Right cardiac atrium (tissue), 5 donors: ENCODE measurements at regions not wholly inside any gene's neighbourhood (a gene's known extent, or its start where the extent isn't known, plus 50 kb on each side); places are given as distances from the start of the nearest gene placed in this dataset.
"Not testable (repeated sequence)": the region's sequence is repeated elsewhere in the genome, so short reads cannot be mapped to it uniquely, and the experiment has no call there.

ENCODE experiments used
- ATAC-seq, 2 donors: fragments of 200-7000 bp; cut with Tn5 transposase; one replicate each; pipeline versions ENCODE4 v1.8.0 to v1.9.1; 2020; ENCODE audit warnings: moderate library complexity in 2 of 2, mild to moderate bottlenecking in 1 of 2
- DNase-seq, 3 donors: peaks; one replicate each; pipeline ENCODE4 v3.0.0-alpha.2; 2020
- H3K27ac ChIP-seq: one replicate; pipeline ENCODE4 v1.5.1; 2013; ENCODE audit warnings: mild to moderate bottlenecking, low read length, control low read depth, moderate library complexity
- H3K27me3 ChIP-seq: one replicate; pipeline ENCODE4 v1.6.1; 2013; ENCODE audit not compliant: control insufficient read depth, insufficient read depth
- H3K4me1 ChIP-seq: one replicate; pipeline ENCODE4 v1.6.1; 2013; ENCODE audit warnings: low read length; ENCODE audit not compliant: control insufficient read depth, insufficient read depth
- H3K4me3 ChIP-seq: one replicate; pipeline ENCODE4 v1.5.1; 2013; ENCODE audit warnings: low read length, control low read depth
- H3K9me3 ChIP-seq: one replicate; pipeline ENCODE4 v1.6.1; 2013; ENCODE audit warnings: low read length; ENCODE audit not compliant: control insufficient read depth
- WGBS: extraction: QIAGEN DNeasy Blood & Tissue Kit; methylation state at CpG from one replicate; pipeline ENCODE4 v1.1.7; 2013; 5-methylcytosine and 5-hydroxymethylcytosine counted together
- intact Hi-C, 4 donors: fragments of 100-400 bp; cut with DNase I; formaldehyde crosslinking; loops; one replicate each; pipeline versions ENCODE4 v1.11.0 to v1.14.0; 2022 to 2023
- donor health status: healthy with polysubstance abuse.
- donor health status: DM: no; HTN: yes; CAD: no.
- donor health status: DM: no; HTN: no; CAD: no.
- donor health status: DM: no; HTN: yes; CAD: no; lungs with severe emphysema.
- donor health status: DM: yes; HTN: yes; CAD: no.

DNA sequence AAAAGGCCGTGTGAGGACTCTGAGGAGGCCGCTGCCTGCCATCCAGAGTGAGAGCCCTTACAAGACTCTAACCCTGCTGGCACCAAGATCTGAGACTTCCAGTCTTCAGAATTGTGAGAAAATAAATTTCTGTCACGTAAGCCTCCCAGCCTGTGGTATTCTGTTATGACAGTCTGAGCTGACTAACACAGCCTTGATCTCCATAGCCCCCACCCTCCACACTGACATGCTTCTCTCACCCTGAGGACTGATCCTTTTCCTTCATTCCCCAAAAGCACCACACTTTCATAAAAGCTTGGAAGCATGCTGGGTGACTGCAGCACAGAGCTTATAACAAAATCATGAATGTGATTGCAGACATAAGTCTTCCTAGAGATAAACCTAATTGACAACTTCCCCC, 1059.8 kb downstream of the UQCRFS1 start:
- WGBS, result 78% methylated on average over 3 of the region's 3 CpGs
- Histone ChIP-seq H3K27me3 (no peaks in the 10 kb centered on the region), H3K9me3 (no peaks in the 10 kb centered on the region), H3K4me3 (no peak overlapping the region), H3K27ac (no peak overlapping the region), H3K4me1 (no peaks in the 10 kb centered on the region)
- intact Hi-C loops, result no loop called here
- no peak for ATAC-seq
- DNase-seq, result no peak

DNA sequence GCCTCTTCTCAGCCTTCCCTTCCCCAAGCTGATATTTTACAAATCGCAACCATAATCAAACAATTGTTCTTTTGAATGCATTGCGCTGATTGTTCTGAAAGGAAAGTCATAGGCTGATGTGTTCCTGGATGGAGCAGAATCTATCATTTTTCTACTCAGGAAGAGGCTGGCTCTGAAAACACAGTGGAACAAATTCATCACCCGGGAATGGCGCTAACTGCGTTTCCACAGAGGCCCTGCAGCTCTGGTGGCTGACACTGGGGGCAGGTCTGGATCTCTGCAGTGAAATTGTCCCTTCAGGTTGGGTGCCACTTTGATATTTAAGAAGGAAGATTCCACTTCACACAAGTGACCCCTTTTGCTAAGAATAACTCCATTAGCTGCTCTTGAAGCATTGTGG, 1060.8 kb downstream of the UQCRFS1 start:
- intact Hi-C loops, result no loop called here
- 78% methylated on average over 5 of the region's 5 CpGs for WGBS
- Histone ChIP-seq H3K27ac (no peak overlapping the region), H3K9me3 (no peaks in the 10 kb centered on the region), H3K4me3 (no peak overlapping the region), H3K4me1 (no peaks in the 10 kb centered on the region), H3K27me3 (no peaks in the 10 kb centered on the region)
- ATAC-seq (no peak), DNase-seq (no peak)

DNA sequence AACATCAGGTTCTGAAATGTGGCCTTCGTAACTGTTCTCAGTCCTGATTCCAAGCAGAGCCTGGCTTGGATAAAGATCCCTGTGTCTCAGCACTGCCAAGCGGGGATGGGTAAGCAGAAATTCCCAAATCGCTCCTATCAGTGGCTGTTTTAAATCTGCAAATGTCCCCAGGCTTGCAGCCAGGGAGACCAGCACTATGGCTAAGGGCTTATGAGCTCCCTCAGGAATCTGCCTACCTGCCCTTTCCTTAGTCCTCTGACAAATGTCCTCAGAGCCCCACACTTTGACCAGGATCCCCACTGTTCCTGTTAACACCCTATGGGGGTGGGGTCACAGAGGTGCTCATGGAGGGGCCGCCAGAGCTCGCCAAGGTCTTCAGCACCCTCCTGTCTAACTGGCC, 1062.8 kb downstream of the UQCRFS1 start:
- no peak for DNase-seq
- Histone ChIP-seq H3K27me3 (no peaks in the 10 kb centered on the region), H3K4me3 (no peak overlapping the region), H3K9me3 (no peaks in the 10 kb centered on the region), H3K27ac (no peak overlapping the region), H3K4me1 (no peaks in the 10 kb centered on the region)
- ATAC-seq, result no peak
- intact Hi-C loops, result no loop called here
- 66% methylated on average over 5 of the region's 5 CpGs for WGBS

DNA sequence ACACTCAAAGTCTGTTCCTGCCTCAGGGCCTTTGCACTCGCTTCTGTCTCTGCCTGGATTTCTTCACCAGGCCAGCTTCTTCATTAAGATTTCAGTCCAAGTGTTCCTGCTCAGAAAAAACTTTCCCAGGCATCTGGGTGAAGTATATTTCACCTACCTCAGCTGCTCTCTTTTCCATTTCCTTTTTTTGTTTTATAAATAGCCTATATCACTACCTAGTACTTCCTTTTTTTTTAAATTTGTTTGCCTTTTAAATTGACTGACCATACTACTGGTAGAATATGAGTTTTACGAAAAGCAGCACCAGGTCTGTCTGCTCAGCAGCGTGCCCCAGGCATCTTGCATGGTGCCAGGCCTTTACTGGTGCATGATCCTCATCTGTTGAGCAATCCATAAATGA, 1064.4 kb downstream of the UQCRFS1 start:
- H3K4me1 ChIP-seq, result no peaks in the 10 kb centered on the region
- H3K4me3 ChIP-seq, result no peak overlapping the region
- intact Hi-C loops, result no loop called here
- no peak overlapping the region for H3K27ac ChIP-seq
- DNase-seq, result no peak
- WGBS, result 77% methylated on average over 3 of the region's 3 CpGs
- no peaks in the 10 kb centered on the region for H3K9me3 ChIP-seq
- H3K27me3 ChIP-seq, result no peaks in the 10 kb centered on the region
- ATAC-seq, result no peak

DNA sequence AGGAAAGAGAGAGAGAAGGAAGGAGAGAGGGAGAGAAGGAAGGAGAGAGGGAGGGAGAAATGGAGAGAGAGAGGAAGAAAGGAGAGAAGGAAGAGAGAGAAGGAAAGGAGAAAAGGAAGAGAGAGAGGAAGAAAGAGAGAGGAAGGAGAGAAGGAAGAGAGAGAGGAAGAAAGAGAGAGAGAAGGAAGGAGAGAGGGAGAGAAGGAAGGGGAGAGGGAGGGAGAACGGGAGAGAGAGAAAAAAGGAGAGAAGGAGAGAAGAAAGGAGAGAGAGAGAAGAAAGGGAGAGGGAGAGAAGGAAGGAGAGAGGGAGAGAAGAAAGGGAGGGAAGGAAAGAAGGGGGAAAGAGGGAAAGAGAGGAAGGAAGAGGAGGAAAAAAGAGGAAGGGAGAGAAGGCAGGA, 1070.7 kb downstream of the UQCRFS1 start:
- H3K27me3 ChIP-seq, result no peaks in the 10 kb centered on the region
- no peak for ATAC-seq
- intact Hi-C loops, result no loop called here

DNA sequence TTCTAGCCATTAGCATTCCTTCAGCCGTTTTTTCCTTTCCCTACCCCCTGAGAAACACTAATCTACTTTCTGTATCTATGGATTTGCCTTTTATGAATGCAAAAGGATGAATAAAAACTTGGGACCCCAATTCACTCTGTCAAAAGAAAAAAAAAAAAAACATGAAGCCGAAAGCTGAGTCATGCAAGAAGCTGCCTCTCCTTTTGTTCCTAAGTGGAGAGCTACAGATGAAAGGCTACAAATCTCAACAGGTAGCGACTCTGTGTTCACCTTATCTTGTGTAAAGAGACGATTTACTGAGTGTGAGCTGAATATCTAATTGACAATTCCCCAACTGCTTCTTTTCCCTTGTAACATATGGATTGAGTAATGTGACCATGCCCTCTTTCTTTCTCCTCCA, 1072.8 kb downstream of the UQCRFS1 start:
- Histone ChIP-seq H3K27ac (no peak overlapping the region), H3K27me3 (no peaks in the 10 kb centered on the region), H3K4me3 (no peak overlapping the region), H3K4me1 (no peaks in the 10 kb centered on the region), H3K9me3 (no peaks in the 10 kb centered on the region)
- intact Hi-C loops, result no loop called here
- ATAC-seq (no peak), DNase-seq (no peak)
- WGBS, result 45% methylated on average over 4 of the region's 4 CpGs

More for the DNA sequence above, 1070.7 kb downstream of the UQCRFS1 start:
- no peaks in the 10 kb centered on the region for H3K4me1 ChIP-seq
- no peaks in the 10 kb centered on the region for H3K9me3 ChIP-seq
- no peak overlapping the region for H3K4me3 ChIP-seq
- WGBS, result 83% methylated on average over 1 of the region's 1 CpG
- DNase-seq, result no peak
- H3K27ac ChIP-seq, result no peak overlapping the region

DNA sequence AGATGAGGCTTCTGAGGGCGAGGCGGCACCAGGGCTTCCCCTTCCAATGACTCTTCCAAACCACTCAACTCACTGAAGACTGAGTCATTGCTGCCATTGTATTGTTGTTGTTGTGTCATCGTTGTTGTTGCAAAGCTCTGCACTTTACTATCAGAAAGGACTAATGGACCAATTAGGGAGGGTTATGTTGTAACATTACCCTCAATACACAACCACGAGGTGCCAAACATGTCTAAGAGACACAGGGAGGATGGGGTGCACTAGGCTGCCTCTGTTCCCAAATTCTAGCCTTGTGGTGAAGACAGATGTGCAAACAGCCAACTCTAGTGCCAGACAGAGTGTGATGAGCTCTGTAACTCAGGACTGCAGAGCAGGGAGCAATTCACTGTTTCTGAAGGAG, 1075.2 kb downstream of the UQCRFS1 start:
- no peaks in the 10 kb centered on the region for H3K27me3 ChIP-seq
- H3K9me3 ChIP-seq, result no peaks in the 10 kb centered on the region
- H3K4me1 ChIP-seq, result no peaks in the 10 kb centered on the region
- WGBS, result 80% methylated on average over 4 of the region's 4 CpGs
- ATAC-seq (no peak), DNase-seq (no peak)
- no peak overlapping the region for H3K4me3 ChIP-seq
- no peak overlapping the region for H3K27ac ChIP-seq
- intact Hi-C loops, result no loop called here

DNA sequence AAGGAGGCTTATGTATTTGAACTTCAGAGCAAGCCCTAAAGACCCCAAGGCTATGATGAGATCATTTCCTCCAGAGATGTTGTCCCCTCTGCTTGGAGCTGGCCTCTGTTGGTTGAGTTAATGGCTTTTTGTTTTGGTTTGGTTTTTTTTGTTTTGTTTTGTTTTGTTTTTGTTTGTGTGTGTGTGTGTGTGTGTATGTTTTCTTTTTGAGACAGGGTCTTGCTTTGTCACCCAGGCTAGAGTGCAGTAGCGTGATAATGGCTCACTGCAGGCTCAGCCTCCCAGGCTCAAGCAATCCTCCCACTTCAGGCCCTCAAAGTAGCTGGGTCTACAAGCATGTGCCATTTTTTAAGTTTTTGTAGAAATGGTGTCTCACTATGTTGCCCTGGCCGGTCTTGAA, 1076.2 kb downstream of the UQCRFS1 start:
- no peak for ATAC-seq
- intact Hi-C loops, result no loop called here
- H3K27ac ChIP-seq, result no peak overlapping the region
- no peak overlapping the region for H3K4me3 ChIP-seq
- H3K27me3 ChIP-seq, result no peaks in the 10 kb centered on the region
- 57% methylated on average over 2 of the region's 2 CpGs for WGBS
- no peaks in the 10 kb centered on the region for H3K9me3 ChIP-seq
- H3K4me1 ChIP-seq, result no peaks in the 10 kb centered on the region
- DNase-seq, result no peak

DNA sequence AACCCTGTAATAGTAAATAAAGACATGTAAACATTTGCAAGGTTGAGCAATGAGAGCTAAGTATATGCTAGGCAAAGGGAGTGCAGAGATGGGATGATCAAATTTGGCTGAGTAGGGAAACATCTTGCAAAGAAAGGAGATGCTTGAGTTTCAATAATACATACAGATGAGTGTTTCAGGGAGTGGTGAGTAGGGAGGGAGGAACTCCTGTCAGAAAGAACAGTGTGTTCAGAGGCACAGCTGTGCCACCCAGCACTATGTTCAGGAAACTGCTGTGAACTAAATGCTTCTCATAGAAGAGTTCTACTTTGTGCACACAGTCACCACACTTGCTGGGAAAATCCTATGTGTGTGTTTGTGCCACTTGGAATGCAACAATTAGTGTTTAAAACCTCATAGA, 1077.1 kb downstream of the UQCRFS1 start:
- intact Hi-C loops, result no loop called here
- Histone ChIP-seq H3K4me3 (no peak overlapping the region), H3K27me3 (no peaks in the 10 kb centered on the region), H3K9me3 (no peaks in the 10 kb centered on the region), H3K4me1 (no peaks in the 10 kb centered on the region), H3K27ac (no peak overlapping the region)
- DNase-seq, result no peak
- ATAC-seq, result no peak

DNA sequence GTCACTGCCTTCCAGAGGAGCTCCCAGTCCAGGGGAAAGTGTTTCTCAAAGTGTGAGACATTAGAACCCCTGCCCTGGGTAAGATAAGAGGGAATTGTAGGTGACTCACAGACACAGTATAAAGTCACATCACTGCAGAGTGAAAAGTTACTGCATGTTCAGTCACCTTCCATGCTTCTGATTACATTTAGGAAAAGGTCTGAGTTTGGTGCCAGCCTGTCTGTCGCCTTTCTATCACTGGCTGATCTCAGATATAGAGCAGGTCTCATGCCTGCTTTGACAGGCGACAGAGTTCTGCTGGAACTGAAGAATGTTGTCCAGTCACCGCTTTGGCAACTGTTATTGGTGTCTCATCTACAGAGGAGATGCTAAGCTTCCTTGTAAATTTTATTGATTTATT, 1078.6 kb downstream of the UQCRFS1 start:
- WGBS, result 62% methylated on average over 3 of the region's 3 CpGs
- H3K9me3 ChIP-seq, result no peaks in the 10 kb centered on the region
- H3K4me1 ChIP-seq, result no peaks in the 10 kb centered on the region
- H3K27me3 ChIP-seq, result no peaks in the 10 kb centered on the region
- no peak overlapping the region for H3K4me3 ChIP-seq
- no peak overlapping the region for H3K27ac ChIP-seq
- ATAC-seq, result no peak
- DNase-seq, result no peak
- intact Hi-C loops, result no loop called here

DNA sequence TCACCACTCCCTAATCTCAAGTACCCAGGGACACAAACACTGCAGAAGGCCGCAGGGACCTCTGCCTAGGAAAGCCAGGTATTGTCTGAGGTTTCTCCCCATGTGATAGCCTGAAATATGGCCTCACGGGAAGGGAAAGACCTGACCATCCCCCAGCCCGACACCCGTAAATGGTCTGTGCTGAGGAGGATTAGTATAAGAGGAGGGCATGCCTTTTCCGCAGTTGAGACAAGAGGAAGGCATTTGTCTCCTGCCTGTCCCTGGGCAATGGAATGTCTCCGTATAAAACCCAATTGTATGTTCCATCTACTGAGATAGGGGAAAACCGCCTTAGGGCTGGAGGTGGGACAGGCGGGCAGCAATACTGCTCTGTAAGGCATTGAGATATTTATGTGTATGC, 1082.1 kb downstream of the UQCRFS1 start:
- WGBS, result 36% methylated on average over 8 of the region's 8 CpGs
- ATAC-seq, intact Hi-C loops, H3K9me3 ChIP-seq, H3K4me3 ChIP-seq, H3K27ac ChIP-seq, DNase-seq, H3K27me3 ChIP-seq, H3K4me1 ChIP-seq: not testable (repeated sequence)

DNA sequence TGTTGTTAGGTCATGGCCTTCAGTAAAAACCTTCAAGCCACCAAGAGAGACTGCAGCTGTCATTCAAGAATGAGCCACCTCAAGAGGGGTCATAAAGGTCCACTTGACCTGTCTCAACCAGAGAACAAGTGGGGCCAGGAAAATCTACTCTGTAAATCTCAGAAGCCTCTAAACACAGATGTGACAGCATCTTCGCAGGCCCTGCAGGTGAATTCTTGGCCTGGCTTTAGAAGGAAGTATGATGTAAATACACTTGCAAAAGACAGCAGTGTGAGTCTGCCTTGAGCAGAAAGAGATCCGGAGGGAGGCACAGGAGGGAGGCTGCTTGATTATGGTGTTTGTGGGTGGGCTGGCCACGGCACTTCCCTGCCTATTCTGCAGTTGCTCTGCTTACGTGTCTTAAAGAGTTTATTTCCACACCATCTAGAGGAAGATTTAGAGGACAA, 1082.9 kb downstream of the UQCRFS1 start:
- WGBS, result 54% methylated on average over 4 of the region's 4 CpGs
- ATAC-seq (no peak), DNase-seq (no peak)
- intact Hi-C loops, result no loop called here
- Histone ChIP-seq H3K27ac (no peak overlapping the region), H3K4me3 (no peak overlapping the region), H3K9me3 (no peaks in the 10 kb centered on the region), H3K4me1 (no peaks in the 10 kb centered on the region), H3K27me3 (no peaks in the 10 kb centered on the region)
